HG03095 (cell line): ENCODE measurements at regions not wholly inside any gene's neighbourhood (a gene's known extent, or its start where the extent isn't known, plus 50 kb on each side); places are given as distances from the start of the nearest gene placed in this dataset.
"Not testable (repeated sequence)": the region's sequence is repeated elsewhere in the genome, so short reads cannot be mapped to it uniquely, and the experiment has no call there.

Experiments
- ATAC-seq: cut with Tn5 transposase; IDR thresholded peaks from one replicate; pipeline ENCODE4 v1.9.1; 2021; ENCODE audit warnings: moderate library complexity; ENCODE audit not compliant: unreplicated experiment

DNA sequence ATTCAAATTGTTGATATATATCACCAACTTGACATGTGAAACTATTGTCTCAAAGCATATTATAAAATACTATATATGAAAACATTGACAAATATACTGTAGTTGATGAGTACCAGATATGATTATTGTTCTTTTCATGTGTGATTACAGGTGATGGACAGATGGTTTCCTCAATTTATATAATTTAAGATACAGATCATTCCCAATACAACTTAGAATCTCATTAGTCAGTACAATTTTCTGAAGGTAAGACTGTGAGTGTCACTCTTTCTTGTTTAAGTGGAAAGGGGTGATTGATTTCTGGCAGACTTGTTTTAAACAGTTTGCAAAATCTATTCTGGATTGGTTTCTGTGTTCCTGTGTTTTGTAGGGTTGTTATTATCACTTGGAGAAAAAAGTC lies 498.8 kb downstream of the IRS2 start:
- ATAC-seq = no peak

DNA sequence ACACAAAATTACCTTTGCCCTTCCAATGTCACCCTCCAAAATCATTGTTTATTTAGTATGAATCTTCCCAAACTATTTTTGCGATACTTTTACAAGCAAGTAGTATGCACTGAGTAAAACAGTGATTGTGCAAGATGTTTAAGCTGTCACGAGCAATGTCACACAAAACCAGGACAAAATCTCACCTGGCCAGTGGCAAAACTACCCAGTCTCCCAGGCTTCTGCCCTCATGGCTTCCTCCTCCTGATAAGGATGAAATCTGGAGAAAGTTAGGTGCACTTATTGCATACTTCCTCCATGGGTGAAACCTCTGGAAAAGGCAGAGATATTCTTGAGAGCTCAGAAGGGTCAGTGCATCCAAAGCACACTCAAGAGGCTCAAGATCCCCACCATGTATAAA lies 500.8 kb downstream of the IRS2 start:
- ATAC-seq = no peak

DNA sequence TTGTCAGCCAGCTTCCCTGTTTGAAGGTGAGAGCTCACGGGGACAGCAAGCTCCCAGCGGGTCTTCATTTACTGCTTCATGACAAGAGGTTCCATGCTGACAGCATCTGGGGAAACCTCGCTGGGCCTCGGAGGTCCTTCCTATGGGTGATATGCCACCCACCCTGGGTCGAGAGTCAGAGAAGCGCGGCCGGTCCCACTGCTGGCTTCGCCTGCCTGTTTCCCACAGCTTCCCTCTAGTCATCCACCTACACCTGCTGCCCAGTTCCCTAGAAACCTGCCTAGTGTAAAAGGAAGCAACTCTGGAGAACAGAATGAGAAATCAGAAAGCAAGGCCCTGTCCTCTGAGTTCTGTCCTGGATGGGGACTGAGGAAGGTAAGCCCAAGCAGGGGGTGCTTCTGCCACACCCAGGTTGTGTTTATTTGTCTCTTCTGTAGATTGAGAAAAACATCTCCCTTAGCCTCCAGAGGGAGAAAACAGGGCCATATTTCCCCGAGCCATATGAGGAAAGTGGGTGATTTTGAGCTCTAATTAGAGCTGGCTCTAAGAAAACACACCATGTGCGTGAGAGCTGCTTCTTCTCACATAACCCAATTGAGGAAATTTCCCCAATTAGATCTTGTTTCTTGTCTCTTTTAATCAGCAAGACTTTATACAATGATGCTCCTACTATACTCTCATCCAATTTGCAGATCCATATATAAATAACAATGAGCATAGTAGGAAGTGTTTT lies 504.3 kb downstream of the IRS2 start:
- no peak for ATAC-seq

DNA sequence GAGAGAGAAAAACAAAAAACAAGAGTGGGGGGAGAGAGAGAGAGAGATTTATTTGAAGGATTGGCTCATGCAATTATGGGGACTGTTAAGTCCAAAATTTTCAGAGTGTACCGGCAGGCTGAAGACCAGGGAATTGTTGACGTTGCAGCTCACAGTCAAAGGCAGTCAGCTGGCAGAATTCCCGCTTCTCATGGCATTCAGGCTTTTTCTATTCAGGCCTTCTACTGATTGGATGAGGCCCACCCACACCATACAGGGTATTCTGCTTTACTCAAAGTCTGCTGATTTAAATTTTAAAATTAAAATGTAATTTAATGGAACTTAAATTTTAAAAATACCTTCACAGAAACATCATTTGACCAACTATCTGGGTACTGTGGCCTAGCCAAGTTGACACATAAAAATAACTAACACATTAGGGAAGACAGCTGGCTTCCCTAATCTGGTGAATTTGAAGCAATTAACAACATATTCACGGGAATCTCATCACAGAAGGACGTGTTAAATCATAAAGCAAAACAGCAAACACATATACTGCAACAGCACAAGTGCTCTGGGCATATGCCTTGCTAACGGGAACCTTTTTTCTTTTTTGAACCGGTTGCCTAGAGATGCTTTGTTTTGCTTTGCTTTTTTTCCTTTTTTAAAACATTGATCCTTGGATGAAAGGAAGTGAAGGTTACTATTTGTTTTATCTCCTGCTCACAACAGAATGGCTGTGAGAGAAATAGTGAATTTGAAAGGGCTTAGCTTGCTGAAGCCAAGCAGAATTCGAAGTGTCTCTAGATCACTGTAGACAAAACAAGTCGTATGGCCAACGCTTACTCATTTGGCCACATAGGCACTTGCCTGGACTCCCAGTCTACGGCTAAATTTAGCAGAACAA lies 505.1 kb downstream of the IRS2 start:
- ATAC-seq = no peak

DNA sequence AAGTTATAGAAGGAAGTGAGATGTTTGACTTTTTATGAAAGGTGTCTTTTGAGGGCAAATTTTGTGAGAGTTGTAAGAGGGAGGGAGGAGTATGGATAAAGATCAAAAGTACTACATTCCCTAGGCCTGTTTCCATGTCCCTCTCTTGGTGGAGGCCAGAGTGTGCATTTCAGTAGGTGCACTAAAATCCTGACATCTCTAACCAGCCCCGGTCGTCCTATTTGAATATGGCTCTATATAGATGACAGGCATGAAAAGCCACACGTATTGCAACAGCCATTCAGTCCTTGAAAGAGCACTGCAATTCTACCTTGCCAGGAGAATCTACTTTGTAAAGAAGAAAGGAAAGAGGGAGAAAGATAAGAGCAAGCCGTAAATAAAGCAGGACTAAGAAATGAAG lies 510.1 kb downstream of the IRS2 start:
- ATAC-seq = no peak

DNA sequence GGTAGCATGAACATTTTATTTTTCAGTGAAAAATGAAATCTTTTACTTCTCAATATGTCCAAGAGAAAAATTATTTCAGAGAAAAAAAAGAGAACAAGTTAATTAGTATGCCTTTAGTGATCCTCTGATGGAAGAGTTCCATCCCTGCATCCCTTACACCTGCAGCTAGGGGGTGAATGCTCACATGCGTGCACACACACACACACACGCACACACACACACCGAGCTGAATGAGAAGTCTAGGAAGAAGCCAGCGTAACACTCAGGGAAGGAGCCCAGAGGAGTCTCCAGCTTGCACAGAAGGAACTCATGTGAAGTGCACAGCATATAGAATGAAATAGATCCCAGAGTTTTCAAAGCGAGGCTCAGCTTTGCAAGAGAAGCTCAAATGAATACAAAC lies 510.5 kb downstream of the IRS2 start:
- ATAC-seq = no peak

DNA sequence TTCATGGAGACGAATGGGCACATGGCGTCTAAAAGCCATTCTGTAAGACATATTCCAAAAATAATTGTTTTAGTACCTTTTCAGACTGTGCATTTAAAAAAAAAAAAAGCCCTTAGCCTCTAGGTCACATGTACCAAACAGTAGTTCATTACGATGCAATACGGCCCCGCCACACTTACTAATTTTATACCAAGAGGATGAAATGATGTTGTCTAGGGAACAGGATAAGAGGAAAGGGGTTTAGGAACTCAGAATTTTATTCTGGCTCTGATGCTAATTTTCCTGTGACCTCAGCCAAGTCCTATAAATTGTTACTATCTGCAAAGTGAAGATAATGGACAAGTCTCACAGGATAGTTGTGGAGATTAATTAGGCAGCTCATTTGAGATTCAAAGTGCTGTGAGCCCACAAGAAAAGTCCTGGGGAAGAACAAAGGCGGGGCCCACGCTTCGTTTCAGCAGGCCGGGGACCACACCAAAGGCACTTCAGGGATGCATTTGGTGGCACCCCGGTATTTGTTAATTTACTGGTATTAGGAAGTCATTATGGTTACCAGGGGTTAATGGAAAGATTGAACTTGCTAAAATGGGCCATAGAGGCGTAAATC lies 511.1 kb downstream of the IRS2 start:
- ATAC-seq = no peak

DNA sequence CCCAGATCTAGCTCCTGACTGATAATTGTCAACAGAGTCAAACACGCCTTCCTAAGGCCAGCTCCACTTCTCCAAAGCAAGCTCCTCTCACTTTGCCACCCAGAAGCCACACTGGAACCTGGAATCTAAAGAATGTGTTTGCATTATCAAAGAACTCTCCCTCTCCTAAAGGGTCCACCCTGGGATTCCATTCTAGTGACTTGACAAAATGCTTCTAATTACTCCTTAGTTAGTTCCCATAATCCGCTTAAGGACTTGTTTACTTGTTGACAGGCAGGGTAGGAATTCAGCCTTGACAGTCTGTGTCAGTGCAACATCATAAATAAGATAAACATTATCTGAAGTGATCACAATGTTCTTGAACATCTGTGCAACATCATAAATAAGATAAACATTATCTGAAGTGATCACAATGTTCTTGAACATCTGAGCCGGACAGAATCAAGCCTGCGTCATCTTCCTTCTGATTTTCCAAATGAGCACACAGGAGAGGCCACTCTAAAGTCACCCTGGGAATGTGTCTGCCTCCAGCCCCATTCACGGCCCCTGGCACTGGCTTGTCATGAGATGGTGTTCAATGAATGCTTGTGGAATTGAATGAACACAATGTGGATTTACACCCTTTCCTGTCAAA lies 512.1 kb downstream of the IRS2 start:
- no peak for ATAC-seq

DNA sequence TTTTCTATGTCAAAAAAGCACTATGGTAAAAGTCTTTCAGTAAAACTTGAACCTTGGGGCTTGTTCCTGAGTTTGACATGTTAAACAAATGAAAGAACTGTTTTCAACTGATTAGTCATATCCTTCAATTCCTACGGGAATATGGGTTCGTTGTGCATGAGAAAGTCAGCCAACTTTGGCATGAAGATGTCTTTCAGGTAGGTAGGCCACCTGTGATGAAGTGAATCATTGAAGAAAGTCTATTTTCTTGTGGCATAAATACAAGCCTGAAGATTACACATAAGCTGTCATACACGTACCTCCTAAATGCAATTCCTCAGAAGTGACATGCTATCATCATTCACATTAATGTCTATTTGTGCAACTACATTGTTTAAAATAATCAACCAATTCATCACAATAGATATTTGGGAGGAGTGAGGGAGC lies 513.0 kb downstream of the IRS2 start:
- no peak for ATAC-seq

DNA sequence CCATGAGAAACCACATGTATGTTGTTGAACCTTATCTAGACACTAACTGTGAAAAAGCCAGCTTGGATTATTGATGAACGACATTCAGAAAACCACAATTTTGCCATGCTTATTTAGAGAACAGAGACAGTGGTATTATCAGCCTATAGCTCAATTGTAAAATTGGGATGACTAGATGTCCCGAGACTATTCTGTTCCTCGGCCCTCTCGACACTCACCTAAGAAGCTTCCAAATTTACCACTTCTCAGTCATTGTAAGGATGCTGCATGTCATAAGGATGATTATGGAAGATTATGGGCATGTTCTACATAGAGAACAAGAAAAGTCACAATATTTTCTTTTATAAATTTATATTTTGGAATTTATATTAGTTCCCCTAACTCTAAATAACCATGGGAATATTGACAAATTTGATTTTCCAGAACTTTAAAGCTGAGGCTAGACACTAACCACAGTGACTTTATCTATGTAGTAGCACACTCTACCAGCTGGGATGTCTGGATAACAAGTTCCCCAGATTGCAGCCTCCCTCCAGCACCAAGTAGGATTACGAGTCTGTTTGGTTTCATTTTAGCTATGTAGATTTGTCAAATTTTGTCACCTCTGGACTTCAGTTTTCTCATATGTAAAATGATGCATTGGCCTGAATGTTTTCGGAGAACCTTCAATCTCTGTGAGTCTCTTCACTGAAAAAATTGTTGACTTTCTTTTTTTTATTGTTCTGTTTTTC lies 513.6 kb downstream of the IRS2 start:
- ATAC-seq = no peak

DNA sequence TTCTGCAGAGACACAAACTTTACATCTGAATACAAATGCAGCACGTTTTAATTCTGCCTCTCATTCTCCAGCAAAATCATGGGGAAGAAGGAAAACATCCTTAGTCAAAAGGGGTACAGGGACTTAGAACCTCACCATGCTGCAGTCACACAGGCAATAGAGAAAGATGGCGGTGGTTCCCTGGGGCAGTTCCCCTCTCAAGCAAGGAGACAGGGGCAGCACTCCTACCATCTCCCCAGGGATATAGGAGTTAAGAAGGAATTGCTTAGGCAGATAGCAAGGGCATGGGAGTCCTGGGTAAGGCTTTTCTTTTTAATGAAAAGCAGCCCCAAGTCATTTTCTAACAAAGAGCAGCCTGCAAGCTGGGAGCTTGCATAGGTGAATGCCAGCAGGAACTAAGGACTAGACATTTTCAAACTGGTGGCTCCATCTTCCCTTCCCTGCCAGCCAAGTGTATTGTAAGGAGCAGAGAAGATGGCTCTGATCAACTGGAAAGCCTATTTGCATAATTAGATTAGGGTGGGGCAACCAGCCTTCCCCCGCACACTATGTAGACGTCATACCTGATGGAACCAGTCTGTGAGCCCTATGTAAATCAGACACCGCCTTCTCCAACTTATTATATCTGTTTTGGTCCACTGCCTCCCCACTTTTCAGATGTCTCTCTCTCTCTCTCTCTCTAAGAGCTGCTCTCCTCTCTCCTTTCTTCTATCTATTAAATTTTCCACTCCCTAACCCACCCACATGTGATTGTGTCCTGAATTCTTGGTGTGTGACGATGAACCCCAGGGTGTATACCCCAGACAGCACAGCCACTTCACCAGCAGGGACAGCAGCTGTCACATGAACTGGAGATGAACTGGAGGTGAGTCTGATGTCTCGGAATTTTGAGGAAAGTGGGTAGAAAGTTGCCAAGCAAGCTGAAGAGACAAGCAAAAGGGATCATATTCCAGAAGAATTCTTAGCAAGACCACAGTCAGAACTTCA lies 514.5 kb downstream of the IRS2 start:
- ATAC-seq = no peak

DNA sequence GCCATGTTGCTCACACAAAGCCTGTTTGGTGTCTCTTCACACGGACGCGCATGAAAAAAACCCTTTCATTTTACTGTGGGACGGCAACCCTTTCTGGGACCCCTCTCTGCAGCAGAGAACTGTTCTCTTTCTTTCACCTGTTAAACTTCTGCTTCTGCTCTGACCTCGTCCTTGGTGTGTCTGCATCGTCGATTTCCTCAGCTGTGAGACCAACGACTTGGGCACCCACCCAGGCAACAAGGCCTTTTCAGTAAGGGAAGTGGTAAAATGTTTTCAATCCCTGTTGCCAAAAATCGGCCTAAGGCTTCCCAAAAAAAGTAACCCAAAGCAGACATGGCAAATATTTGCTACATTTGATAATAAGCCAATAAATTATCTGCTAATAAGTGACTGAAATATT lies 515.3 kb downstream of the IRS2 start:
- ATAC-seq = no peak

DNA sequence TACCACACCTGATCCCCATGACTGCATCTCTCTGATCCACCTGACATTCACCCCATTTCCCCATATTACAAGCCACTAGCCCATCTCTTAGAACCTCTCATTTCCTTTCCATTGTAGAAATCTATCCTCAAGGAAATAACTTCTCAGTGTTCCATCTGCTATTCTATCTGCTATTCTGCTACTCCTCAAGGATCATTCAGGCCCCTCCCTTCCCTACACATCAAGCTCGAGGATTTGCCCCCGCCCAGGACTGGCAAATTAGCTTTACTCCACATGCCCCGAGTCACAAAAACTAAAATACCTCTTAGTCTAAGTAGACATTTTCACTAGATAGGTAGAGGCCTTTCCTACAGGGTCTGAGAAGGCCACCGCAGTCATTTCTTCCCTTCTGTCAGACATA lies 517.0 kb downstream of the IRS2 start:
- ATAC-seq = not testable (repeated sequence)

DNA sequence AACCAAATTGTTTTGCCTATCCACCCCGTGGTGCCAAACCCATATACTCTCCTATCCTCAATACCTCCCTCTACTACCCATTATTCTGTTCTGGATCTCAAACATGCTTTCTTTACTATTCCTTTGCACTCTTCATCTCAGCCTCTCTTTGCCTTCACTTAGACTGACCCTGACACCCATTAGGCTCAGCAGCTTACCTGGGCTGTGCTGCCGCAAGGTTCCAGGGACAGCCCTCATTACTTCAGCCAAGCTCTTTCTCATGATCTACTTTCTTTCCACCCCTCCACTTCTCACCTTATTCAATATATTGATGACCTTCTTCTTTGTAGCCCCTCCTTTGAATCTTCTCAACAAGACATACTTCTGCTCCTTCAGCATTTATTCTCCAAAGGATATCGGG lies 517.9 kb downstream of the IRS2 start:
- not testable (repeated sequence) for ATAC-seq

DNA sequence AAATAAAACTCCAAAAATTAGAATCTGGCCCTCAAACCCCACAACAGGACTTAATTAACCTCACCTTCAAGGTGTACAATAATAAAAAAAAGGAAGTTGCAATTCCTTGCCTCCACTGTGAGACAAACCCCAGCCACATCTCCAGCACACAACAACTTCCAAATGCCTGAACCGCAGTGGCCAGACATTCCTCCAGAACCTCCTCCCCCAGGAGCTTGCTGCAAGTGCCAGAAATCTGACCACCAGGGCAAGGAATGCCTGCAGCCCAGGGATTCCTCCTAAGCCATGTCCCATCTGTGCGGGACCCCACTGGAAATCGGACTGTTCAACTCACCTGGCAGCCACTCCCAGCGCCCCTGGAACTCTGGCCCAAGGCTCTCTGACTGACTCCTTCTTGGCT lies 519.0 kb downstream of the IRS2 start:
- not testable (repeated sequence) for ATAC-seq

DNA sequence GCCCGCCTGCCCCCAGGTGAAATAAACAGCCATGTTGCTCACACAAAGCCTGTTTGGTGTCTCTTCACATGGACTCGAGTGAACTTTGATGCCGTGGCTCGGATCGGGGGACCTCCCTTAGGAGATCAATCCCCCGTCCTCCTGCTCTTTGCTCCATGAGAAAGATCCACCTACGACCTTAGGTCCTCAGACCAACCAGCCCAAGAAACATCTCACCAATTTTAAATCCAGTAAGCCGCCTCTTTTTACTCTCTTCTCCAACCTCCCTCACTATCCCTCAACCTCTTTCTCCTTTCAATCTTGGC lies 521.0 kb downstream of the IRS2 start:
- ATAC-seq = not testable (repeated sequence)

DNA sequence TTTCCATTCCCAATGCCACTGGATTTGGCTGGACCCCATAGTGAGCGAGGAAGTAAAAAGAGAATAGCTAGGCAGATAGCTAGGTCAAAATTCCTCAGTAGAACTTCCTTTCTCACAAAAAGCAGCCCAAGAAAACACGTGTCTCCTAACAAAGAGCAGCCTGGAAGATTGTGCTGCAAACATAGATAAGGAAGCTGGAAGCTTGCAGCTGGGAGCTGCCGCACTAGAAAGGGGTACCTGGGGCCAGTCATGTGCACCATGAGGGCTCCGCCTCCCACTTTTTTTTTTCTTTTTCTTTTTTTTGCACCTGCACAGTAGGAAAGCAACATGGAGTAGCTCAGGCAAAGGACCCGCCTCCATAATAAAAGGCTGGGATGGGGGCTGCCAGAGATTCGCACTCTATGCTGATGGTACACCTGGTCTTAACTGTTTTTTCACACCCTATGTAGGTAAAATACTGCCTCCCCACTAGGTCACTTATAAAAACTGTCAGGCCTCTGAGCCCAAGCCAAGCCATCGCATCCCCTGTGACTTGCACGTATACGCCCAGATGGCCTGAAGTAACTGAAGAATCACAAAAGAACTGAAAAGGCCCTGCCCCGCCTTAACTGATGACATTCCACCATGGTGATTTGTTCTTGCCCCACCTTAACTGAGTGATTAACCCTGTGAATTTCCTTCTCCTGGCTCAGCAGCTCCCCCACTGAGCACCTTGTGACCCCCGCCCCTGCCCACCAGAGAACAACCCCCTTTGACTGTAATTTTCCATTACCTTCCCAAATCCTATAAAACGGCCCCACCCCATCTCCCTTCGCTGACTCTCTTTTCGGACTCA lies 521.6 kb downstream of the IRS2 start:
- not testable (repeated sequence) for ATAC-seq

DNA sequence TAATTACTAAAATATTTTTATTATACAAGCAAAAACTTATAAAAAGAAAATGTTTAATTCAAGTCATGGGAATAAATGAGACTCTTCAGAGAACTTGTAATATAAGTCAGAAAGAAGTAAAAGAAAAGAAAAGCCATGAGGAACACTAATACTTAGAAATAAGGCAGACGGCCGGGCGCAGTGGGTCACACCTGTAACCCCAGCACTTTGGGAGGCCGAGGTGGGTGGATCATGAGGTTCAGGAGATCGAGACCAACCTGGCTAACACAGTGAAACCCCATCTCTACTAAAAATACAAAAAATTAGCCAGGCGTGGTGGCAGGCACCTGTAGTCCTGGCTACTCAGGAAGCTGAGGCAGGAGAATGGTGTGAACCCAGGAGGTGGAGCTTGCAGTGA lies 528.6 kb downstream of the IRS2 start:
- not testable (repeated sequence) for ATAC-seq
